ENCODE measurements at regions not wholly inside any gene's neighbourhood (a gene's known extent, or its start where the extent isn't known, plus 50 kb on each side); places are given as distances from the start of the nearest gene placed in this dataset.

- no peak for TF ChIP-seq TCF7L2 (IDR thresholded peaks at IDR 0.05; ENCODE audit: low read depth, low read length)
- TF ChIP-seq SIN3A (IDR thresholded peaks at IDR 0.05; ENCODE audit: borderline replicate concordance, insufficient read depth, low read depth, low read length), result no peak
- TF ChIP-seq POLR2AphosphoS5 (IDR thresholded peaks at IDR 0.05; ENCODE audit: low read depth, low read length), result no peak
- TF ChIP-seq REST (IDR thresholded peaks at IDR 0.05; ENCODE audit: insufficient read depth in 1 of 2, low read depth in 2 of 2, low read length in 1 of 2), result no peak
- TF ChIP-seq CTCF (IDR thresholded peaks at IDR 0.05), result no peak
- no peaks in the 10 kb centered on the region for H3K9me3 ChIP-seq (ENCODE audit: control insufficient read depth, insufficient read depth, low read depth, low read length)
- H3K27ac ChIP-seq (ENCODE audit: low read length), result no peak overlapping the region
- intact Hi-C loops (cut with micrococcal nuclease; ENCODE audit: unreplicated experiment), result no loop called here
- H3K4me1 ChIP-seq (ENCODE audit: control insufficient read depth, insufficient read depth, low read length), result no peaks in the 10 kb centered on the region
- no peak for DNase-seq (ENCODE audit: low read depth, low spot score)
- in situ Hi-C loops (cut with HindIII; ENCODE audit: low pct_unique_long_range_greater_than_20kb, low sequenced_read_pairs), result no loop called here
- POLR2A ChIA-PET, result no interaction called here
- H3K36me3 ChIP-seq (ENCODE audit: control insufficient read depth, insufficient read depth, low read length), result no peaks in the 10 kb centered on the region
- no peak overlapping the region for H3K4me3 ChIP-seq (ENCODE audit: low read depth in 2 of 2, low read length in 2 of 2)
- ATAC-seq, result no peak
- CTCF ChIA-PET, result no interaction called here
- BruUV-seq (replicated peaks), result no TSS peak
- no peaks in the 10 kb centered on the region for H3K27me3 ChIP-seq (ENCODE audit: control insufficient read depth, insufficient read depth, low read length)
Measured at GRCh38 chr5:147979761-147980160, 73.4 kb upstream of the C5orf46 start.

GRCh38 chr5:147972076-147972840, 65.9 kb upstream of the C5orf46 start:
- no peak for TF ChIP-seq POLR2AphosphoS5 (IDR thresholded peaks at IDR 0.05; ENCODE audit: low read depth, low read length)
- TF ChIP-seq REST (IDR thresholded peaks at IDR 0.05; ENCODE audit: insufficient read depth in 1 of 2, low read depth in 2 of 2, low read length in 1 of 2), result no peak
- no peak for TF ChIP-seq TCF7L2 (IDR thresholded peaks at IDR 0.05; ENCODE audit: low read depth, low read length)
- no peak for TF ChIP-seq CTCF (IDR thresholded peaks at IDR 0.05)
- no peak for TF ChIP-seq SIN3A (IDR thresholded peaks at IDR 0.05; ENCODE audit: borderline replicate concordance, insufficient read depth, low read depth, low read length)
- H3K27ac ChIP-seq (ENCODE audit: low read length), result no peak overlapping the region
- no peaks in the 10 kb centered on the region for H3K27me3 ChIP-seq (ENCODE audit: control insufficient read depth, insufficient read depth, low read length)
- ChIA-PET POLR2A (no interaction called here), CTCF (no interaction called here)
- H3K36me3 ChIP-seq (ENCODE audit: control insufficient read depth, insufficient read depth, low read length), result no peaks in the 10 kb centered on the region
- in situ Hi-C loops (cut with HindIII; ENCODE audit: low pct_unique_long_range_greater_than_20kb, low sequenced_read_pairs) (no loop called here), intact Hi-C loops (cut with micrococcal nuclease; ENCODE audit: unreplicated experiment) (no loop called here)
- no peak overlapping the region for H3K4me3 ChIP-seq (ENCODE audit: low read depth in 2 of 2, low read length in 2 of 2)
- BruUV-seq (replicated peaks), result no TSS peak
- H3K9me3 ChIP-seq (ENCODE audit: control insufficient read depth, insufficient read depth, low read depth, low read length), result no peaks in the 10 kb centered on the region
- no peak for DNase-seq (ENCODE audit: low read depth, low spot score)
- no peak for ATAC-seq
- no peaks in the 10 kb centered on the region for H3K4me1 ChIP-seq (ENCODE audit: control insufficient read depth, insufficient read depth, low read length)
